SK-N-SH (cell line): ENCODE measurements at regions not wholly inside any gene's neighbourhood (a gene's known extent, or its start where the extent isn't known, plus 50 kb on each side); places are given as distances from the start of the nearest gene placed in this dataset.

Source experiments
- CTCF ChIA-PET: fragments of 300-600, 350-600 bp; formaldehyde crosslinking; extraction: SDS; loops from one replicate; lab custom pipeline; 2021; lab: Yijun Ruan, JAX
- POLR2A ChIA-PET: fragments of 350-600 bp; sonication (Branson Sonifier 250); formaldehyde crosslinking; extraction: SDS; loops from one replicate; lab custom pipeline; 2020; ENCODE audit warnings: antibody characterized with exemption, inconsistent platforms; lab: Yijun Ruan, JAX
- DNase-seq: peaks from one replicate; pipeline ENCODE4 v3.0.0; 2012
- H2AFZ ChIP-seq: fragments of 200-600 bp; sonication (generic); 2 replicates; pipeline ENCODE4 v1.8.1; 2016; ENCODE audit warnings: antibody characterized with exemption, mild to moderate bottlenecking, low read depth
- H3F3A ChIP-seq: fragments of 200-600 bp; sonication (generic); replicated peaks from 2 replicates; pipeline ENCODE3; 2016; ENCODE audit warnings: antibody characterized with exemption, mild to moderate bottlenecking; ENCODE audit not compliant: insufficient read depth
- H3K27ac ChIP-seq, 2 experiments: fragments of 200-500 bp in 1 of 2; fragments of 200-600 bp in 1 of 2; sonication (Bioruptor generic) in 1 of 2; sonication (generic), shearing (Covaris generic) in 1 of 2; 2 replicates each; pipeline versions ENCODE4 v1.5.1 to v1.6.1; 2014 to 2016; ENCODE audit warnings: low read depth in 2 of 2, inconsistent platforms in 1 of 2, low read length in 1 of 2, mild to moderate bottlenecking in 1 of 2, mixed read lengths in 1 of 2
- H3K27me3 ChIP-seq: fragments of 200-600 bp; sonication (generic), shearing (Covaris generic); 2 replicates; pipeline ENCODE4 v1.6.1; 2016; ENCODE audit warnings: mixed run types; ENCODE audit not compliant: insufficient read depth
- H3K36me3 ChIP-seq, 2 experiments: fragments of 200-500 bp in 1 of 2; fragments of 200-600 bp in 1 of 2; sonication (Bioruptor generic) in 1 of 2; sonication (generic) in 1 of 2; replicated peaks in 1 of 2; 2 replicates each; pipeline versions ENCODE3 to v1.5.1; 2014 to 2016; ENCODE audit warnings: low read length in 1 of 2, mild to moderate bottlenecking in 1 of 2; ENCODE audit not compliant: insufficient read depth in 2 of 2, control insufficient read depth in 1 of 2
- H3K4me1 ChIP-seq, 2 experiments: fragments of 200-500 bp in 1 of 2; fragments of 200-600 bp in 1 of 2; sonication (Bioruptor generic) in 1 of 2; sonication (generic), shearing (Covaris generic) in 1 of 2; 2 replicates each; pipeline versions ENCODE4 v1.5.1 to v1.6.1; 2014 to 2016; ENCODE audit warnings: low read depth in 1 of 2, low read length in 1 of 2, mixed run types in 1 of 2; ENCODE audit not compliant: insufficient read depth in 2 of 2, control insufficient read depth in 1 of 2
- H3K4me2 ChIP-seq: fragments of 200-600 bp; sonication (generic), shearing (Covaris generic); 2 replicates; pipeline ENCODE4 v1.6.1; 2017; ENCODE audit warnings: mixed run types
- H3K4me3 ChIP-seq, 2 experiments: fragments of 200-500 bp in 1 of 2; fragments of 200-600 bp in 1 of 2; sonication (Bioruptor generic) in 1 of 2; sonication (generic), shearing (Covaris generic) in 1 of 2; 2 replicates each; pipeline versions ENCODE4 v1.5.1 to v1.8.1; 2014 to 2016; ENCODE audit warnings: low read depth in 2 of 2, inconsistent platforms in 1 of 2, low read length in 1 of 2, mild to moderate bottlenecking in 1 of 2, mixed read lengths in 1 of 2, moderate library complexity in 1 of 2
- H3K79me2 ChIP-seq: fragments of 200-600 bp; sonication (generic); 2 replicates; pipeline ENCODE4 v1.8.1; 2017; ENCODE audit warnings: mild to moderate bottlenecking; ENCODE audit not compliant: insufficient read depth
- H3K9ac ChIP-seq: fragments of 200-600 bp; sonication (generic); 2 replicates; pipeline ENCODE4 v1.6.1; 2017; ENCODE audit warnings: mixed run types
- H3K9me2 ChIP-seq: fragments of 200-600 bp; sonication (generic); 2 replicates; pipeline ENCODE4 v1.6.1; 2017; ENCODE audit warnings: mixed run types
- H3K9me3 ChIP-seq: fragments of 200-600 bp; sonication (generic); 2 replicates; pipeline ENCODE4 v1.6.1; 2017; ENCODE audit warnings: mixed run types, mild to moderate bottlenecking, moderate library complexity
- H4K20me1 ChIP-seq: fragments of 200-600 bp; sonication (generic); 2 replicates; pipeline ENCODE4 v1.6.1; 2017; ENCODE audit warnings: mild to moderate bottlenecking, mixed run types; ENCODE audit not compliant: insufficient read depth
- CHD2 ChIP-seq: fragments of 150-350 bp; IDR thresholded peaks from 2 replicates; pipeline ENCODE4 v1.6.1; 2018; ENCODE audit warnings: low read length; ENCODE audit not compliant: partially characterized antibody
- CTCF ChIP-seq: fragments of 200-600 bp; sonication (generic); IDR thresholded peaks from 2 replicates; pipeline ENCODE4 v1.6.1; 2017; ENCODE audit warnings: antibody characterized with exemption, mild to moderate bottlenecking, moderate library complexity
- ELF1 ChIP-seq: IDR thresholded peaks from 2 replicates; pipeline ENCODE4 v1.4.0; 2012
- EP300 ChIP-seq, 2 experiments: IDR thresholded peaks; 2 replicates each; pipeline versions ENCODE4 v1.4.0 to v1.6.1; 2012; ENCODE audit warnings: borderline replicate concordance in 1 of 2, low read depth in 1 of 2, low read length in 1 of 2
- GABPA ChIP-seq: IDR thresholded peaks from 2 replicates; pipeline ENCODE4 v1.4.0; 2012; ENCODE audit warnings: low read depth, mild to moderate bottlenecking
- IRF3 ChIP-seq: fragments of 150-350 bp; IDR thresholded peaks from 2 replicates; pipeline ENCODE4 v1.6.1; 2016; ENCODE audit warnings: mild to moderate bottlenecking, low read depth, low read length
- MXI1 ChIP-seq: IDR thresholded peaks from 2 replicates; pipeline ENCODE4 v1.6.1; 2012; ENCODE audit warnings: mild to moderate bottlenecking, low read depth, low read length, improper control_type of control experiment
- NFIC ChIP-seq: IDR thresholded peaks from 2 replicates; pipeline ENCODE4 v1.4.0; 2012; ENCODE audit warnings: borderline replicate concordance
- REST ChIP-seq: IDR thresholded peaks from 2 replicates; pipeline ENCODE4 v1.6.1; 2012; ENCODE audit warnings: mild to moderate bottlenecking, low read depth, low read length, moderate library complexity
- SMC3 ChIP-seq: IDR thresholded peaks from 2 replicates; pipeline ENCODE4 v1.6.1; 2012; ENCODE audit warnings: low read depth, low read length, improper control_type of control experiment
- TAF1 ChIP-seq: IDR thresholded peaks from 2 replicates; pipeline ENCODE4 v1.6.1; 2012; ENCODE audit warnings: low read depth, mild to moderate bottlenecking, low read length, moderate library complexity, borderline replicate concordance
- TEAD4 ChIP-seq: IDR thresholded peaks from 2 replicates; pipeline ENCODE4 v1.4.0; 2012; ENCODE audit warnings: mild to moderate bottlenecking, borderline replicate concordance; ENCODE audit not compliant: insufficient read depth
- USF1 ChIP-seq: IDR thresholded peaks from 2 replicates; pipeline ENCODE4 v1.4.0; 2012; ENCODE audit warnings: low read depth, borderline replicate concordance
- WGBS: methylation state at CpG from one replicate; pipeline ENCODE4 v1.1.6; 2017; ENCODE audit warnings: low lambda C conversion rate; 5-methylcytosine and 5-hydroxymethylcytosine counted together

- no peaks in the 10 kb centered on the region for H3K9me2 ChIP-seq
- 88% methylated on average over 2 of the region's 2 CpGs for WGBS
- ChIA-PET POLR2A (no interaction called here), CTCF (interaction anchor here (0.5 to 3.3 kb wide), 42 partner anchors 8 to 838 kb away, joined by 3 to 21 read pairs (median 4); partner anchors contain the start of gene CMYA5)
- no peak overlapping the region for H3K4me2 ChIP-seq
- TF ChIP-seq MXI1 (no peak), IRF3 (no peak), TEAD4 (no peak), NFIC (no peak), TAF1 (no peak), ELF1 (no peak), EP300 (IDR thresholded peaks at IDR 0.05; ENCODE audit: borderline replicate concordance in 1 of 2, low read depth in 1 of 2, low read length in 1 of 2) (no peak), CTCF (no peak), CHD2 (no peak), REST (no peak), SMC3 (no peak), GABPA (no peak), USF1 (no peak)
- H3K4me3 ChIP-seq, result peak overlapping the region in 1 of 2 experiments; percentile 19; a peak in 1 of 4 replicates
- no peak overlapping the region for H3K9ac ChIP-seq
- no peaks in the 10 kb centered on the region for H3K36me3 ChIP-seq
- no peaks in the 10 kb centered on the region for H3F3A ChIP-seq
- H3K4me1 ChIP-seq, result no peaks in the 10 kb centered on the region
- H3K9me3 ChIP-seq, result no peaks in the 10 kb centered on the region
- no peaks in the 10 kb centered on the region for H3K79me2 ChIP-seq
- no peak overlapping the region for H3K27ac ChIP-seq
- H3K27me3 ChIP-seq, result no peaks in the 10 kb centered on the region; the same call in 1 of the 2 replicates
- H2AFZ ChIP-seq, result no peak overlapping the region
- DNase-seq, result no peak
- H4K20me1 ChIP-seq, result no peaks in the 10 kb centered on the region
These were observed 132.7 kb downstream of the MTX3 start for GRCh38 chr5:79858410-79858723.
